ENCODE measurements at regions not wholly inside any gene's neighbourhood (a gene's known extent, or its start where the extent isn't known, plus 50 kb on each side); places are given as distances from the start of the nearest gene placed in this dataset.

GRCh38 chr2:212901604-212902275, 249.7 kb downstream of the IKZF2 start:
- H3K9me3 ChIP-seq (ENCODE audit: low read depth, low read length), result no peaks in the 10 kb centered on the region
- no peak overlapping the region for H3K4me3 ChIP-seq (ENCODE audit: insufficient read depth, low read length)
- no peaks in the 10 kb centered on the region for H3K36me3 ChIP-seq (ENCODE audit: insufficient read depth, low read length)
- H3K27me3 ChIP-seq (ENCODE audit: insufficient read depth, low read length), result no peaks in the 10 kb centered on the region
- H3K4me1 ChIP-seq (ENCODE audit: insufficient read depth, low read length), result no peaks in the 10 kb centered on the region
- no peak overlapping the region for H3K4me2 ChIP-seq (ENCODE audit: insufficient read depth, low read length)
- no peak for DNase-seq (ENCODE audit: insufficient read length, low spot score, missing footprints)
- H2AFZ ChIP-seq (ENCODE audit: low read length), result no peak overlapping the region
- H4K20me1 ChIP-seq (ENCODE audit: insufficient read depth, low read length), result no peaks in the 10 kb centered on the region
- TF ChIP-seq CTCF (IDR thresholded peaks at IDR 0.05; ENCODE audit: extremely low read depth, low read depth, low read length), result no peak
- H3K79me2 ChIP-seq (ENCODE audit: insufficient read depth, low read length), result no peaks in the 10 kb centered on the region
- no peak overlapping the region for H3K27ac ChIP-seq (ENCODE audit: low read depth, low read length)

- TF ChIP-seq CTCF (IDR thresholded peaks at IDR 0.05; ENCODE audit: extremely low read depth, low read depth, low read length), result no peak
- Histone ChIP-seq H3K36me3 (ENCODE audit: insufficient read depth, low read length) (no peaks in the 10 kb centered on the region), H4K20me1 (ENCODE audit: insufficient read depth, low read length) (no peaks in the 10 kb centered on the region), H3K9me3 (ENCODE audit: low read depth, low read length) (no peaks in the 10 kb centered on the region), H3K27me3 (ENCODE audit: insufficient read depth, low read length) (no peaks in the 10 kb centered on the region), H2AFZ (ENCODE audit: low read length) (no peak overlapping the region), H3K27ac (ENCODE audit: low read depth, low read length) (no peak overlapping the region), H3K4me3 (ENCODE audit: insufficient read depth, low read length) (no peak overlapping the region), H3K4me1 (ENCODE audit: insufficient read depth, low read length) (no peaks in the 10 kb centered on the region), H3K79me2 (ENCODE audit: insufficient read depth, low read length) (no peaks in the 10 kb centered on the region), H3K4me2 (ENCODE audit: insufficient read depth, low read length) (no peak overlapping the region)
- no peak for DNase-seq (ENCODE audit: insufficient read length, low spot score, missing footprints)
These were observed 250.7 kb downstream of the IKZF2 start for GRCh38 chr2:212900715-212901114.

GRCh38 chr2:212898011-212898410, 253.4 kb downstream of the IKZF2 start:
- no peaks in the 10 kb centered on the region for H4K20me1 ChIP-seq (ENCODE audit: insufficient read depth, low read length)
- no peak overlapping the region for H3K27ac ChIP-seq (ENCODE audit: low read depth, low read length)
- no peak for DNase-seq (ENCODE audit: insufficient read length, low spot score, missing footprints)

GRCh38 chr2:212897296-212897695, 254.1 kb downstream of the IKZF2 start:
- H3K27me3 ChIP-seq (ENCODE audit: insufficient read depth, low read length), result no peaks in the 10 kb centered on the region
- H3K4me2 ChIP-seq (ENCODE audit: insufficient read depth, low read length), result no peak overlapping the region
- no peaks in the 10 kb centered on the region for H4K20me1 ChIP-seq (ENCODE audit: insufficient read depth, low read length)
- DNase-seq (ENCODE audit: insufficient read length, low spot score, missing footprints), result no peak
- H3K27ac ChIP-seq (ENCODE audit: low read depth, low read length), result no peak overlapping the region
- no peaks in the 10 kb centered on the region for H3K36me3 ChIP-seq (ENCODE audit: insufficient read depth, low read length)
- no peak overlapping the region for H3K4me3 ChIP-seq (ENCODE audit: insufficient read depth, low read length)
- H2AFZ ChIP-seq (ENCODE audit: low read length), result no peak overlapping the region
- H3K9me3 ChIP-seq (ENCODE audit: low read depth, low read length), result no peaks in the 10 kb centered on the region
- H3K4me1 ChIP-seq (ENCODE audit: insufficient read depth, low read length), result no peaks in the 10 kb centered on the region
- TF ChIP-seq CTCF (IDR thresholded peaks at IDR 0.05; ENCODE audit: extremely low read depth, low read depth, low read length), result no peak
- no peaks in the 10 kb centered on the region for H3K79me2 ChIP-seq (ENCODE audit: insufficient read depth, low read length)

More at GRCh38 chr2:212898011-212898410, 253.4 kb downstream of the IKZF2 start:
- Histone ChIP-seq H3K9me3 (ENCODE audit: low read depth, low read length) (no peaks in the 10 kb centered on the region), H3K4me2 (ENCODE audit: insufficient read depth, low read length) (no peak overlapping the region), H3K27me3 (ENCODE audit: insufficient read depth, low read length) (no peaks in the 10 kb centered on the region), H3K4me1 (ENCODE audit: insufficient read depth, low read length) (no peaks in the 10 kb centered on the region), H2AFZ (ENCODE audit: low read length) (no peak overlapping the region), H3K4me3 (ENCODE audit: insufficient read depth, low read length) (no peak overlapping the region), H3K79me2 (ENCODE audit: insufficient read depth, low read length) (no peaks in the 10 kb centered on the region), H3K36me3 (ENCODE audit: insufficient read depth, low read length) (no peaks in the 10 kb centered on the region)
- TF ChIP-seq CTCF (IDR thresholded peaks at IDR 0.05; ENCODE audit: extremely low read depth, low read depth, low read length), result no peak

All from osteoblast (primary cell).